BJ (cell line): ENCODE measurements at regions not wholly inside any gene's neighbourhood (a gene's known extent, or its start where the extent isn't known, plus 50 kb on each side); places are given as distances from the start of the nearest gene placed in this dataset.

Source experiments
- CTCF ChIA-PET: fragments of 350-600 bp; formaldehyde crosslinking; extraction: SDS; loops from one replicate; lab custom pipeline; 2021; ENCODE audit warnings: antibody characterized with exemption, inconsistent platforms; lab: Yijun Ruan, JAX
- POLR2A ChIA-PET: fragments of 300-600 bp; sonication (Branson Sonifier 250); formaldehyde crosslinking; extraction: SDS; loops from one replicate; lab custom pipeline; 2021; ENCODE audit warnings: antibody characterized with exemption; lab: Charles Lee
- DNase-seq: peaks from one replicate; pipeline ENCODE4 v3.0.0-alpha.2; 2011; ENCODE audit warnings: low read depth
- H3K27me3 ChIP-seq: 2 replicates; pipeline ENCODE4 v1.6.0; 2011; ENCODE audit warnings: low read length; ENCODE audit not compliant: control insufficient read depth, insufficient read depth
- H3K36me3 ChIP-seq: 2 replicates; pipeline ENCODE4 v1.5.1; 2011; ENCODE audit warnings: low read length; ENCODE audit not compliant: control insufficient read depth, insufficient read depth
- H3K4me3 ChIP-seq: 2 replicates; pipeline ENCODE4 v1.5.1; 2011; ENCODE audit warnings: low read depth, mild to moderate bottlenecking, control low read depth, low read length
- TF ChIP-seq, protein P1 (sequence below): IDR thresholded peaks from 2 replicates; pipeline ENCODE4 v1.5.1; 2011; ENCODE audit warnings: low read depth, mild to moderate bottlenecking, control low read depth, inconsistent platforms, low read length, moderate library complexity; ENCODE audit not compliant: insufficient read depth

DNA sequence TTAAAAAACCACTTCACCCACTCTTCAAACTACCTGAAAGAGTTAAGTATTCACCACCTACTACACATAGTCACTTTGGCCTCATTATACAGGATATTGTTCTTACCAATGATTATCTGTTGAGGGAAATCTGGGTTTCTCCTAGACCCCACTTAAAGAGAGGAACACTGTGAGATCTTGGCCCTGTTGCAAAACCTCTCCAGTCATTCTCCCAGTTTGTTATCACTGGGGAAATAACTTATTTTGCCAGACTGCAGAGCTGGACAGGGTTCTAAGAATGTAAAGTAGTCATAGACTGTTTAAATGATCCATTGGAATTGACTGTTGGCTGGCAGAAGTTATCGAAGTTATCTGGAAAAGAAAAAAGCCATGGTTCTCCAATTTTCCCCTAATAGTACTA is 143.8 kb downstream of the HGF start:
- CTCF ChIA-PET: interaction anchor here (0.6 kb wide), 1 partner anchor 759 kb away, joined by 3 read pairs; no protein-coding TSS in a partner anchor
- POLR2A ChIA-PET: no interaction called here
- no peak for DNase-seq

DNA sequence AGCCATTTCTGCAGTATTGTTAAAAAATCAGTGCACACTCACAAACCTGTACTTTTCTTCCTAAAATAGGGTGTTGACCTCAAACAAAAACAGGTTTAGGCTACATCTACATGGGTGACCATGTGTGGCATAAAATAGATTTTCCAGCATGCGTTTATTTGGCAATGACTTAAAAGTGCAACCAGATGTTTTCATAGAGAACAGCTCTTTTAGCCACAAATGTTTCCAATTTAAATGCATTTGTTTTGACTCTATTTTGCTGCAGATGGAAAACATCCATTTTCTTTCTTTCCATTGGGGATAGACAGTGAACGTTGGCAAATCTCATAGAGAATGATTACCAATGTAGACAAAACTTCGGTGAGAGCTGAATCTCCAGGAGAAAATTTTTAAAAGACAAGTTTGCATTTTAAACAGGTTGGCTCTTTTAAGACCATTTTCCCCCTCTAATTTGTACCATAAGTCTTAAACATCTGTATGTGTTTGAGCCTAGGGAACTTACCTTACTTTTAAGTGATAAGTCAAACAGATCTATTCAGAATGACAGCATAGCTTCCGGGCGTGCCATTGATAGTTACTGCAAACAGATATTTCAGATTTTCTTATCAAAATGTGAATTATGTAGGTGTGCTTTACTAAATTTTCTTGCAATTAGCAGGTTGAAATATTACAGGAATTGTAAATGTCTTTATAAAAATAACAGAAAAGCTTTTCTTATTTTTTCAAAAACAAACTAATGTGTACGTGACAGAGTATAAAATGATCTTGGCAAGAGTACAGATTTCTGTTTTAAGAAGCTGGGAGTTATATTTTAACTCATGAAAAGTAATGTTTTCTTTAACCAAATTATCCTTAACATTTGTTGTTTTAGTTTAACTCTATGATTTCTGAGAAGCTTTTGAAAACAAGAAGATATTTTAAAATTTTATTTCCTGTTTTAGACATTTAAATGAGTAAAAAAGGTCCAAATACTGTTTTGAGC is 144.9 kb downstream of the HGF start:
- TF ChIP-seq, protein P1, sequence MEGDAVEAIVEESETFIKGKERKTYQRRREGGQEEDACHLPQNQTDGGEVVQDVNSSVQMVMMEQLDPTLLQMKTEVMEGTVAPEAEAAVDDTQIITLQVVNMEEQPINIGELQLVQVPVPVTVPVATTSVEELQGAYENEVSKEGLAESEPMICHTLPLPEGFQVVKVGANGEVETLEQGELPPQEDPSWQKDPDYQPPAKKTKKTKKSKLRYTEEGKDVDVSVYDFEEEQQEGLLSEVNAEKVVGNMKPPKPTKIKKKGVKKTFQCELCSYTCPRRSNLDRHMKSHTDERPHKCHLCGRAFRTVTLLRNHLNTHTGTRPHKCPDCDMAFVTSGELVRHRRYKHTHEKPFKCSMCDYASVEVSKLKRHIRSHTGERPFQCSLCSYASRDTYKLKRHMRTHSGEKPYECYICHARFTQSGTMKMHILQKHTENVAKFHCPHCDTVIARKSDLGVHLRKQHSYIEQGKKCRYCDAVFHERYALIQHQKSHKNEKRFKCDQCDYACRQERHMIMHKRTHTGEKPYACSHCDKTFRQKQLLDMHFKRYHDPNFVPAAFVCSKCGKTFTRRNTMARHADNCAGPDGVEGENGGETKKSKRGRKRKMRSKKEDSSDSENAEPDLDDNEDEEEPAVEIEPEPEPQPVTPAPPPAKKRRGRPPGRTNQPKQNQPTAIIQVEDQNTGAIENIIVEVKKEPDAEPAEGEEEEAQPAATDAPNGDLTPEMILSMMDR: no peak
- Histone ChIP-seq H3K27me3 (no peaks in the 10 kb centered on the region), H3K36me3 (no peaks in the 10 kb centered on the region), H3K4me3 (no peak overlapping the region)
- ChIA-PET POLR2A (no interaction called here), CTCF (interaction anchor here (0.6 to 1.5 kb wide), 3 partner anchors 17 to 839 kb away, joined by 3 to 4 read pairs (median 3); no protein-coding TSS in a partner anchor)
- no peak for DNase-seq

More for the DNA sequence above, 143.8 kb downstream of the HGF start:
- Histone ChIP-seq H3K4me3 (no peak overlapping the region), H3K36me3 (no peaks in the 10 kb centered on the region), H3K27me3 (no peaks in the 10 kb centered on the region)
- TF ChIP-seq, protein P1: no peak

DNA sequence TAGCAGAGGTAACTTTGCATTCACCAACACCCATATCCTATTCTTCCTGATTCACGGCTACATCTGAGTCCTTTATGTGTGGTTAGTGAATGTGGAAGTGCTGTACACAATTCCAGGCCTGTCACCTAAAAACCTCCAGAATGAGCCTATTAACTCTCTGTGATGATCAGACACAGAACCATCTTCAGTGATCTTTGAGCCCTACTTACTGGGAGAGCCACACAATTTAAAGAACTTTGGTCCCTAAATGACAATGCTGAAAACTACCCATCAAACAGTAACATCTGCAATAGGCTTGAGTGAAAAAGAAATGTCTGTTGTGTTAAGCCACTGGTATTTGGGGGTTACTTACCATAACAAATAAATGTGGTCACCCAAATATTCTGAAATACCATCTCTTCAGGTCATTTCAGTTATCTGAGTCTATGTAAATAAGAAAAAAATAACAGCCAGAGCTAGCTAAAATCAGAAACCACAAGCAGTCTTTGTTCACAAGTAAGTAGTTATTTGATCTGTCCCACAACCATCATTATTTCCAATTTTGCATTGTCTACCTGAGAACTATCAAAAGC is 145.7 kb downstream of the HGF start:
- TF ChIP-seq, protein P1: no peak
- ChIA-PET CTCF (interaction anchor here (1.3 to 1.5 kb wide), 2 partner anchors 51 to 141 kb away, joined by 3 to 4 read pairs; no protein-coding TSS in a partner anchor), POLR2A (interaction anchor here (0.6 kb wide), 1 partner anchor 103 kb away, joined by 5 read pairs; no protein-coding TSS in a partner anchor)
- Histone ChIP-seq H3K4me3 (no peak overlapping the region), H3K36me3 (no peaks in the 10 kb centered on the region), H3K27me3 (no peaks in the 10 kb centered on the region)
- no peak for DNase-seq

DNA sequence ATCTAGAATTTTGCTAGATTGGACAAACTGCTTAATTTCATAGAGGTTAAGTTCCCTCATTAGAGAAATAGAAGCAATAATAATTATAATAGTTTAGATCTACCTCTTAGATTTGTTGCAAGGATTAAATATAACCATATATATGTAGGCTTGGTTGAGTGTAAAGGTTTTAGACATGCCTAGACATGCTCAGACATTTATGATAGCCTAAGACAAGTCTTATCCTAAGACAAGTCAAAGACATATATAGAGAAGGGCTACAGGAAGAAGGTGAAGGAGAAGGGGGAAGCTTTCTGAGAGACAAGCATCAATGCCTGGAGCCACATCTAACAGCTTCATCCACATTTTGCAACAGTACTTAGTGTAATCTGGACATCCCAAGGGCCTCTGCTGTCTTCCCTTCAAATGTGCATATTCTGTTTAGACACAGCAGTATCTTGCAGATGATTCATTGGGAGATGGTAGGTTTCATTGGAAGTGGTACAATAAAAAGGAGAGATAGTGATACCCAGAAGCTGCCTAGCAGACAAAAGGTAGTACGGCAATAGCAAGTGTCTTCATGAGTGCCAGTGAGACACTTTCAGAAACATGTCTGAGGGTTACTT is 146.5 kb downstream of the HGF start:
- ChIA-PET CTCF (interaction anchor here (1.3 kb wide), 1 partner anchor 51 kb away, joined by 3 read pairs; no protein-coding TSS in a partner anchor), POLR2A (interaction anchor here (0.6 kb wide), 1 partner anchor 103 kb away, joined by 5 read pairs; no protein-coding TSS in a partner anchor)
- Histone ChIP-seq H3K4me3 (no peak overlapping the region), H3K36me3 (no peaks in the 10 kb centered on the region), H3K27me3 (no peaks in the 10 kb centered on the region)
- DNase-seq: no peak
- TF ChIP-seq, protein P1: no peak
